Esophagus mucosa (tissue), 1 donor: ENCODE measurements at regions not wholly inside any gene's neighbourhood (a gene's known extent, or its start where the extent isn't known, plus 50 kb on each side); places are given as distances from the start of the nearest gene placed in this dataset.
"Not testable (repeated sequence)": the region's sequence is repeated elsewhere in the genome, so short reads cannot be mapped to it uniquely, and the experiment has no call there.

Source experiments
- ATAC-seq: fragments of 200-7000 bp; cut with Tn5 transposase; one replicate; pipeline ENCODE4 v1.9.1; 2020
- donor health status: DM: yes; HTN: yes; CAD: no.

GRCh38 chr13:86051134-86052103 lies 252.2 kb upstream of the SLITRK6 start:
- no peak for ATAC-seq

- no peak for ATAC-seq
These were observed 239.3 kb upstream of the SLITRK6 start for GRCh38 chr13:86038490-86038889.

GRCh38 chr13:86020351-86021002 lies 221.3 kb upstream of the SLITRK6 start:
- ATAC-seq = no peak

- ATAC-seq = no peak
These were observed 207.1 kb upstream of the SLITRK6 start for GRCh38 chr13:86006317-86006716.

- no peak for ATAC-seq
These were observed 203.8 kb upstream of the SLITRK6 start for GRCh38 chr13:86003029-86003428.

GRCh38 chr13:86000546-86000945 lies 201.3 kb upstream of the SLITRK6 start:
- ATAC-seq = no peak

- no peak for ATAC-seq
These were observed 198.4 kb upstream of the SLITRK6 start for GRCh38 chr13:85997587-85997986.

- no peak for ATAC-seq
These were observed 196.7 kb upstream of the SLITRK6 start for GRCh38 chr13:85995788-85996418.

- ATAC-seq = no peak
These were observed 194.3 kb upstream of the SLITRK6 start for GRCh38 chr13:85993567-85993966.

GRCh38 chr13:85990397-85990796 lies 191.2 kb upstream of the SLITRK6 start:
- no peak for ATAC-seq

GRCh38 chr13:85985797-85986196 lies 186.6 kb upstream of the SLITRK6 start:
- no peak for ATAC-seq

- no peak for ATAC-seq
These were observed 182.9 kb upstream of the SLITRK6 start for GRCh38 chr13:85982102-85982501.

- not testable (repeated sequence) for ATAC-seq
These were observed 181.2 kb upstream of the SLITRK6 start for GRCh38 chr13:85980447-85980846.

GRCh38 chr13:85976242-85976641 lies 177.0 kb upstream of the SLITRK6 start:
- ATAC-seq = no peak

GRCh38 chr13:85974608-85975366 lies 175.6 kb upstream of the SLITRK6 start:
- no peak for ATAC-seq

- no peak for ATAC-seq
These were observed 171.5 kb upstream of the SLITRK6 start for GRCh38 chr13:85970727-85971126.

GRCh38 chr13:85969331-85969730 lies 170.1 kb upstream of the SLITRK6 start:
- no peak for ATAC-seq

- no peak for ATAC-seq
These were observed 136.7 kb upstream of the SLITRK6 start for GRCh38 chr13:85935868-85936467.

- ATAC-seq = no peak
These were observed 130.9 kb upstream of the SLITRK6 start for GRCh38 chr13:85930108-85930507.

GRCh38 chr13:85910962-85911361 lies 111.7 kb upstream of the SLITRK6 start:
- ATAC-seq = no peak

- no peak for ATAC-seq
These were observed 101.3 kb upstream of the SLITRK6 start for GRCh38 chr13:85900521-85900920.
